Osteoblast (primary cell): ENCODE measurements at regions not wholly inside any gene's neighbourhood (a gene's known extent, or its start where the extent isn't known, plus 50 kb on each side); places are given as distances from the start of the nearest gene placed in this dataset.

ENCODE experiments used
- DNase-seq: peaks from one replicate; pipeline ENCODE4 v3.0.0; 2011; ENCODE audit warnings: low spot score, mixed read lengths; ENCODE audit not compliant: insufficient read length; ENCODE audit errors: missing footprints
- H2AFZ ChIP-seq: 2 replicates; pipeline ENCODE4 v1.6.0; 2011; ENCODE audit warnings: mild to moderate bottlenecking, low read length
- H3K27ac ChIP-seq: 2 replicates; pipeline ENCODE4 v1.5.1; 2011; ENCODE audit warnings: mild to moderate bottlenecking, low read depth, low read length, moderate library complexity
- H3K27me3 ChIP-seq: 2 replicates; pipeline ENCODE4 v1.6.0; 2012; ENCODE audit warnings: mild to moderate bottlenecking, control low read depth, inconsistent platforms, low read length, moderate library complexity; ENCODE audit not compliant: insufficient read depth
- H3K36me3 ChIP-seq: 2 replicates; pipeline ENCODE4 v1.5.1; 2011; ENCODE audit warnings: mild to moderate bottlenecking, low read length, control low read depth, moderate library complexity; ENCODE audit not compliant: insufficient read depth
- H3K4me1 ChIP-seq: 2 replicates; pipeline ENCODE4 v1.5.1; 2011; ENCODE audit warnings: mild to moderate bottlenecking, low read length, control low read depth, moderate library complexity; ENCODE audit not compliant: insufficient read depth
- H3K4me2 ChIP-seq: 2 replicates; pipeline ENCODE4 v1.6.0; 2011; ENCODE audit warnings: mild to moderate bottlenecking, low read length; ENCODE audit not compliant: insufficient read depth
- H3K4me3 ChIP-seq: fragments of 200-600 bp; sonication (generic); 3 replicates; pipeline ENCODE4 v1.5.1; 2012; ENCODE audit warnings: mild to moderate bottlenecking, low read length, inconsistent platforms; ENCODE audit not compliant: insufficient read depth
- H3K79me2 ChIP-seq: 2 replicates; pipeline ENCODE4 v1.6.0; 2012; ENCODE audit warnings: mild to moderate bottlenecking, low read length, control low read depth, inconsistent platforms; ENCODE audit not compliant: insufficient read depth
- H3K9me3 ChIP-seq: 2 replicates; pipeline ENCODE4 v1.5.1; 2011; ENCODE audit warnings: low read depth, low read length, control low read depth
- H4K20me1 ChIP-seq: 2 replicates; pipeline ENCODE4 v1.6.0; 2012; ENCODE audit warnings: mild to moderate bottlenecking, low read length, control low read depth; ENCODE audit not compliant: insufficient read depth
- TF ChIP-seq, protein P1 (sequence below): IDR thresholded peaks from 2 replicates; pipeline ENCODE4 v1.5.1; 2011; ENCODE audit warnings: mild to moderate bottlenecking, low read depth, low read length, moderate library complexity; ENCODE audit errors: extremely low read depth

DNA sequence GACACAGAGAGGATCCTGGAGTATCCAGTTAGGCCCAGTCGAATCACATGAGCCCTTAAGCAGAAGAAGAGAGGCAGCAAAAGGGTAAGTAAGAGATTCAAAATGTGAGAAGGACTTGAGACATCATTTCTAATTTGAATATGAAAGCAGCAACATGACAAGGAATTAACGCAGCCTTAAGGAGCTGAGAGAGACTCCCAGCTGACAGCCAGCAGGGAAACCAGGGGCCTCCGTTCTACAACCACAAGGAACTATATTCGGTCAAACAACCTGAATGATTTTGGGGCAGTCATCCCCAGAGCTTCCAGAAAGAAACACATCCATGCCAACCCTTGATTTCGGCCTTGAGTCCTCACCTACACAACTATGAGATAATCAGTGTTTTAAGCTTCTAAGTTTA lies 189.7 kb upstream of the MTNR1B start:
- H4K20me1 ChIP-seq, result no peaks in the 10 kb centered on the region
- TF ChIP-seq, protein P1, sequence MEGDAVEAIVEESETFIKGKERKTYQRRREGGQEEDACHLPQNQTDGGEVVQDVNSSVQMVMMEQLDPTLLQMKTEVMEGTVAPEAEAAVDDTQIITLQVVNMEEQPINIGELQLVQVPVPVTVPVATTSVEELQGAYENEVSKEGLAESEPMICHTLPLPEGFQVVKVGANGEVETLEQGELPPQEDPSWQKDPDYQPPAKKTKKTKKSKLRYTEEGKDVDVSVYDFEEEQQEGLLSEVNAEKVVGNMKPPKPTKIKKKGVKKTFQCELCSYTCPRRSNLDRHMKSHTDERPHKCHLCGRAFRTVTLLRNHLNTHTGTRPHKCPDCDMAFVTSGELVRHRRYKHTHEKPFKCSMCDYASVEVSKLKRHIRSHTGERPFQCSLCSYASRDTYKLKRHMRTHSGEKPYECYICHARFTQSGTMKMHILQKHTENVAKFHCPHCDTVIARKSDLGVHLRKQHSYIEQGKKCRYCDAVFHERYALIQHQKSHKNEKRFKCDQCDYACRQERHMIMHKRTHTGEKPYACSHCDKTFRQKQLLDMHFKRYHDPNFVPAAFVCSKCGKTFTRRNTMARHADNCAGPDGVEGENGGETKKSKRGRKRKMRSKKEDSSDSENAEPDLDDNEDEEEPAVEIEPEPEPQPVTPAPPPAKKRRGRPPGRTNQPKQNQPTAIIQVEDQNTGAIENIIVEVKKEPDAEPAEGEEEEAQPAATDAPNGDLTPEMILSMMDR, result no peak
- DNase-seq, result no peak
- H3K4me2 ChIP-seq, result no peak overlapping the region
- no peaks in the 10 kb centered on the region for H3K4me1 ChIP-seq
- H3K4me3 ChIP-seq, result no peak overlapping the region
- no peaks in the 10 kb centered on the region for H3K9me3 ChIP-seq
- H2AFZ ChIP-seq, result no peak overlapping the region
- no peak overlapping the region for H3K27ac ChIP-seq
- no peaks in the 10 kb centered on the region for H3K36me3 ChIP-seq
- H3K27me3 ChIP-seq, result no peaks in the 10 kb centered on the region
- H3K79me2 ChIP-seq, result no peaks in the 10 kb centered on the region

DNA sequence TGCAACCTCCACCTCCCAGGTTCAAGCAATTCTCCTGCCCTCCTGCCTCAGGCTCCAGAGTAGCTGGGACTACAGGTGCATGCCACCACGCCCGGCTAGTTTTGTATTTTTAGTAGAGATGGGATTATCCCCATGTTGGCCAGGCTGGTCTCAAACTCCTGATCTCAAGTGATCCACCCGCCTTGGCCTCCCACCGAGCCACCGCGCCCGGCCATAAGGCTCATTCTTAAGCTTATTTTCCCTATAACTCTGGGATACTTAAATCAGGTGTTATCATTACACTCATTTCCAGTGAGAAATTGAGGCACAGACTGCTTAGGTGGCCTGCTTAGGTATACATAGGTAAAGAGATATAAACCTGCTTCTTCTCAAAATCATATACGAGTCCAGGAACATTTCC lies 188.3 kb upstream of the MTNR1B start:
- TF ChIP-seq, protein P1, result no peak
- Histone ChIP-seq H3K27me3 (no peaks in the 10 kb centered on the region), H2AFZ (no peak overlapping the region), H4K20me1 (no peaks in the 10 kb centered on the region), H3K79me2 (no peaks in the 10 kb centered on the region), H3K4me1 (no peaks in the 10 kb centered on the region), H3K27ac (no peak overlapping the region), H3K4me2 (no peak overlapping the region), H3K4me3 (no peak overlapping the region), H3K36me3 (no peaks in the 10 kb centered on the region), H3K9me3 (no peaks in the 10 kb centered on the region)
- DNase-seq, result no peak

DNA sequence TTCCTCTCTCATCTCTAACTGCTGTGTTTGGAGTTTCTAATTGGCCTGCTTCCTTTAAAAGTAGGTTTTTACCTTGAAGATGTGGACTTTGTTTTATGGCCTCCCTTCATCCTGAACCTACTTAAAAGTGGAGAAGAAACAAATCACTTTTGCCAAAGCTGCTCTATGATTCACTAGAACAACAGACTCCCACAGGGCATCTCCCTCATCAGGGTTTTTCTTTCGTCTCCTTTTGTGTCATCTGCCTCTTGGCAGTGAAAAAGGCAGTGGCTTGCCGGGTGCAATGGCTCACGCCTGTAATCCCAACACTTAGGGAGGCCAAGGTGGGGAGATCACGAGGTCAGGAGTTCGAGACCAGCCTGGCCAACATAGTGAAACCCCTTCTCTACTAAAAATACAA lies 186.6 kb upstream of the MTNR1B start:
- H3K27ac ChIP-seq, result no peak overlapping the region
- H3K4me1 ChIP-seq, result no peaks in the 10 kb centered on the region
- no peaks in the 10 kb centered on the region for H3K27me3 ChIP-seq
- H3K9me3 ChIP-seq, result no peaks in the 10 kb centered on the region
- TF ChIP-seq, protein P1, result no peak
- H3K36me3 ChIP-seq, result no peaks in the 10 kb centered on the region
- no peak overlapping the region for H3K4me3 ChIP-seq
- H3K4me2 ChIP-seq, result no peak overlapping the region
- no peak overlapping the region for H2AFZ ChIP-seq
- no peaks in the 10 kb centered on the region for H4K20me1 ChIP-seq
- DNase-seq, result no peak
- no peaks in the 10 kb centered on the region for H3K79me2 ChIP-seq

DNA sequence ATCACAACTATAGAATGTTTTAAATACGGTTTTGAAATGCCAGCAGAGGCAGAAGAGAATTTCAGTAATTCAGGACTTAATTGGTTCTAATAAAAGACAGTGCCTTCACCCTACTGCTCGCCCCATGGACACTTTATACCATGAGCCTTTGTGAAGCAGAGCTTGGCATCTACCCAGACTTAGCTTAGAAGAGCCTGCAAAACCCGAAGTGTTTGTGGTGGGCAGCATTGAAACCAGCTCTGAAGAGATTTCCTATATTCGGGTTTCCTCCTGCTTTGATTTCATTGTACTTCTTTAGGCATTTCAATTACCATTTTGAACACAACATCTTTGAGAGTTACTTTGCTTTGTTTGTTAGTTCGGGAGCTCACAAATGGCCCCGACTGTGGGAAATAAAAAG lies 185.1 kb upstream of the MTNR1B start:
- no peaks in the 10 kb centered on the region for H3K36me3 ChIP-seq
- H2AFZ ChIP-seq, result no peak overlapping the region
- no peaks in the 10 kb centered on the region for H3K4me1 ChIP-seq
- no peak overlapping the region for H3K4me2 ChIP-seq
- H3K9me3 ChIP-seq, result no peaks in the 10 kb centered on the region
- TF ChIP-seq, protein P1, result no peak
- H3K79me2 ChIP-seq, result no peaks in the 10 kb centered on the region
- H3K27ac ChIP-seq, result no peak overlapping the region
- no peaks in the 10 kb centered on the region for H4K20me1 ChIP-seq
- DNase-seq, result no peak
- H3K4me3 ChIP-seq, result no peak overlapping the region
- H3K27me3 ChIP-seq, result no peaks in the 10 kb centered on the region
